ENCODE measurements at regions not wholly inside any gene's neighbourhood (a gene's known extent, or its start where the extent isn't known, plus 50 kb on each side); places are given as distances from the start of the nearest gene placed in this dataset.

- no peak for DNase-seq
Measured at GRCh38 chr2:28694364-28694763, 57.3 kb upstream of the PPP1CB start.

- peak; percentile 32 for DNase-seq
Measured at GRCh38 chr2:28695245-28695647, 56.4 kb upstream of the PPP1CB start.

GRCh38 chr2:28696261-28696660 is 55.4 kb upstream of the PPP1CB start:
- DNase-seq: no peak

GRCh38 chr2:28697602-28698149 is 54.0 kb upstream of the PPP1CB start:
- no peak for DNase-seq

- no peak for DNase-seq
Measured at GRCh38 chr2:28698545-28698944, 53.1 kb upstream of the PPP1CB start.
